Skin of body (tissue), 1 donor: ENCODE measurements at regions not wholly inside any gene's neighbourhood (a gene's known extent, or its start where the extent isn't known, plus 50 kb on each side); places are given as distances from the start of the nearest gene placed in this dataset.

ENCODE experiments used
- DNase-seq: peaks from one replicate; lab custom pipeline; 2025; lab: John Stamatoyannopoulos, UW

DNA sequence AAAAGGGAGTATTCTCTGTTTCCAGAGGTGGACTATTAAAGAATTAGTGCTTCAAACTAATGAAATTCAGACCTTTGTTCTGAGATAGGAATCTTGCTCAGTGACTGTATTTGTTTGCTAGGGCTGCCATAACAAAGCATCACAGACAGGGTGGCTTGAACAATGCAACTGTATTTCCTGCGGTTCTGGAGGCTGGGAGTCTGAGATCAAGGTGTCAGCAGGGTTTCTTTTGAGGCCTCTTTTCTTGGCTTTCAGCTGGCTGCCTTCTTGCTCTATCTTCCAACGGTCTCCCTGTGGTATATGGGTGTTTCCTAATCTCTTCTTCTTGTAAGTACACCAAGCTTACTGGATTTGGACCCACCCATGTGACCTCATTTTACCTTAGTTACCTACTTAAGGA is 264.6 kb upstream of the PROX1 start:
- DNase-seq = no peak

DNA sequence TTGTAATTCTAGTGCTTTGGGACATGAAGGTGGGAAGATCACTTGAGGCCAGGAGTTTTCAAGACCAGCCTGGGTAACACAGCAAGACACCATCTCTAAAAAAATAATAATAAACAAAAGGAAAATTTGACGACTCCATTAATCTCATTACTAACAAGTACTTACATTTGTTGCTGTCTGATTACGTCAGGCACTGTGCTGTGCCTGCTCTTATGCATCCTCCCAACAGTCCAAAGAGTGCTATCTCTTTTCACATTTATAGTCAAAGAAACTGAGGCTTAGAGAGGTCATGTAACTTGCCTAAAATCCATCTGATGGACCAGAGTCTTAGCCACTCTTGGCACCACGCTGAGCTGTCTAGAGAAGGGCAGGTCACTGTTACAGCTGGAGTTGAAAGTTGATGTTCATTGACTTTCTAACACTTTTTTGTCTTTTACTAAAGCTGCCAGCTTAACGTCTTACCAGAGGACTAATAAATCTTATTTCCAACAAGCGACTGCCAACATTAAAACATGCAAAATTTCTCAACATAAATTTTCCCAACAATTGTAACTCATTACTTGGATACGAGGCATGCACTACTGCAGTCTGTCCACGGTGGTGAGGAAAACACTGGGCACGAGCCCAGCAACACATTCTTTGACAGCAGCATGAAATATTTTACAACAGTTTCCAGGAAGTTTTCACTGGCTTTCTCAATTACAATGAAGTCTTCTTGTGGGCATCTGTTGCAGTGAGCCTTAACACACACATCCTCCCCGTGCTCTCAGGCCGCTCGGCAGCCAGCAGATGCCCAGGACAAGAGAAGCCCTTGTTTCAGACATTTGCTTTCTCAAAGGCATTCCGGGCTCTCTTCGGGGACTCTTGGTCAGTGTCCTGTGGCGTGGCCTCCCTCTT is 262.9 kb upstream of the PROX1 start:
- DNase-seq = peak; percentile 81

DNA sequence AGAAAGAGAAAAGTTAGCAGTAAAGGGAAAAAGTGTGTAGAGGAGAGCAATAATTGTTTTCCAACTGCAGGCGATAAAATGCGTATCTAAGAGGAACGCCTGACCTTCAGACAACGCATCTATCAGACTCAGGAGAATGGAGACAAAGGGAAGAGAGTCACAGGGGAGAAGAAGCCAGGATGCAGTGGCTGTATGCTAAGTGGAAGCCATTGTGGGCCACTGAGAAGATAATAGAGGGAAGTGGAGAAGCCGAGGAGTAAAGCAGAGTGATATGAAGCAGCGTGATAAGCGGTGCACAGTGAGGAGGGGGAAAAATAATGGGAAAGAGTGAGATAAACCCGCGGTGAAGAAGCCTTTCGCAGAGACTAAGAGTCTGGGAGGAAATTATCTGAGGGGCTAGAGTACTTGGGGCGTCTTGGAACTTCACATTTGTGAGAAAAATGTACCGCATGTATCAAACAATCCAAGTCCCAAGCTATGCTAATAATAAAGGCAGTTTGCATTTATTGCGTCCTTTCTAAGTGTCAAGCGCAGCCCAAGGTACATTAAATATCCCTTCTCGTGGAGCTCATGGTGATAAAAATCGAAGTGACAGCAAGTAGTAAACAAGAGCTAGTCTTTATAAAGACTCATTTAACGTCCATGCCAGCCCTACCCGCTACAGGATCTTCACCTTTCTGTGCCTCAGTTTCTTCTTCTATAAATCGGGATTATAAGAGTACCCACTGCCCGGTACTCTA is 259.8 kb upstream of the PROX1 start:
- no peak for DNase-seq

DNA sequence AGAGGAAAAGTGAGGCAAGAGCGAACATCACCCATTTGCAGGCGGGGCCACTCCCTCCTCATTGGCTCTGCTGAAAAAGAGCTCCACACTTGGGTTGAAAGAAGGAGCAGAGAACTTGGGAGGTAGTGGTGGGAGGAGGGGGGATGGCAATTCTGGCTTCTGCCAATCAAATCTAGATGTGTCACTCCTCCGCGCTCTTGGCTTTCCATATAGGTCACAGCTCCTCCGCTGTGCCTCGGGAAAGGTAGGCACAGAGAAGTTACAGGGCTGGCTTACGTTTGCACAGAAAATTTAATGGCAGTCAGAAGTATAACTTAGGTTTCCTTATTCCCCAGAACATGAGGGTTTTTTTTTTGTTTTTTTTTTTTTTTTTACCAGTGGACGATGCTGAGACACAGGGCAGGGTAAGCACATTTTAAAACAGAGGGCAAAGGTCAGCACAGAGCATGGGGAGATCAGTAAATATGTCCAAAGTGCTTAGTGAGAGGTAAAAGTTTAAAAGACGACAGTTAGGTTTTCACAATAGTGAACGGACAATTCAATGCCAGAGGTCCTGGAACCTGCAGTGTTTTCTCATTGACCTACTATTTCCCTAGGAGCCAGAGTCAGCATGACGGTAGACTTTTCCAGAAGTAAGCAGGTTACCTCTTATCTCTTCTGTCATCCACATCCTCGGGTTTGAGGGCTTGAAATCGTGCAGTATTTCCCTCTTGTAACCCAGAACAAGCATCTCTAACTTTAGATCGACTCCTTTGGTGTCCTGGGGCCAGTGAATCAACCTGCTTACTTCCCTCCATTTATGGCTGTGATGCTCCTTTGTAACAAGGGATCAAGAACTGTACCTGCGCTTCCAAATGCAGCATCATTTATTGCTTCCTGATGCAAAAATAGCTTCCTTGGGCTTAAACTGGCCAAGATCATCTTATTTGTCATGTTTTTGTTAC is 258.9 kb upstream of the PROX1 start:
- no peak for DNase-seq

DNA sequence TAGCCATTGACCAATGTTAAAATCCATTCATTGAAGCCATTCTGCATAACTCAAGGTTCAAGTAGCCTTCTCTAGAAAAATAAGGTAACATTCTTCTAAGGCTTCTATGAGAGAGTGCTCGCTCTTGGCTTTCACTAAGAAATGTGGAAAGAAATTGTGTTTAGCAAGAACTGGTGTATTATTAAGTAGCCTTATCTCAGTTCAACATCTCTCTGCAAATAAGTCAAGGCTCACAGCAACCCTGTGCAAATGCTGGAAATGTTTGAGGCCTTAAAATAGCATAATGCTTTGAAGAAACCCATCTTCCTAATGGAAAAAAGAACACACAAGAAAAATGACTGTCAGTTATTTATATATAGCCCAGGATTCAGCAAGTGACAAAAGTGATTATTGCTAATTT is 254.1 kb upstream of the PROX1 start:
- no peak for DNase-seq

DNA sequence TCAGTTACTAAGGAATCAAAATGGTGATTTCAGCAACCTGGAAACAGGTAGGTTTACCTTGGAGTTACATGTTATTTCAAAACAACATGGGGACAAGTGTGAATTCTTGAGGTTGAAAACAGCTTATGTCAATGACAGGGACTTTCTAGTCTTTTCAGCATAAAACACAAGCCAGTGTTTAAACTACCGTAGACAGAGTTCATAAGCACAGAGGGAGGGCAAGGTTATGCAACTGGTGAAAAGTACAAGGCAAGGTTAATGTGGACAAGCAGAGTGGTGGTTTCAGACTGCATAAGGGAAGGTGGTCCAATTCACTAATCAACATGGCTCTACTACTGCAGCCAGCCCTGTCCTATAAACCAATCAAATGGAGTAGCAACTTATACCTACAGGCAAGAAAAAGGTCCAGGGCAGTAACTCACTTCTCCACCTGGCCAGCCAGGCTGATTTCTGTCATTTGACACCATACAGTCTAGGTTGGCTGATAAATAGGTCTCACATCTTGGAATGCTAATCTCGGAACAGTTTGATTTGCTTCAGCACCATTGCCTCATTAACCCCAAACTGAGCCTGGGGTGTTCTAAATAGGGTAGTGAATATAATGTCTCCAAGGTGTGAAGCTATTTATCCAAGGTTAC is 250.3 kb upstream of the PROX1 start:
- no peak for DNase-seq

DNA sequence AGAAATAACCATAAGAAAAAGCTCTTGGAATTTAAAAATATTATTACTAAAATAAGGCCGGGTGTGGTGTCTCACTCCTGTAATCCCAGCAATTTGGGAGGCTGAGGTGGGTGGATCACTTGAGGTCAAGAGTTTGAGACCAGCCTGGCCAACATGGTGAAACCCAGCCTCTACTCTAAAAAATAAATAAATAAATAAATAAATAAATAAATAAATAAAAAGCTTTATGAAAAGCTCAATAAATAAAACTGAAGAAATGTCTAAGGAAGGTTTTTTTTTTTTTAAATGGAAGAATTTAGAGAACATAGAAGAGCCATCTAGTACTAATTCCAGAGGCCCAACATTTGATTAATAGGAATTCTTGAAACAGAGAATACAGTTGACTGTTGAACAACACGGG is 249.1 kb upstream of the PROX1 start:
- no peak for DNase-seq

DNA sequence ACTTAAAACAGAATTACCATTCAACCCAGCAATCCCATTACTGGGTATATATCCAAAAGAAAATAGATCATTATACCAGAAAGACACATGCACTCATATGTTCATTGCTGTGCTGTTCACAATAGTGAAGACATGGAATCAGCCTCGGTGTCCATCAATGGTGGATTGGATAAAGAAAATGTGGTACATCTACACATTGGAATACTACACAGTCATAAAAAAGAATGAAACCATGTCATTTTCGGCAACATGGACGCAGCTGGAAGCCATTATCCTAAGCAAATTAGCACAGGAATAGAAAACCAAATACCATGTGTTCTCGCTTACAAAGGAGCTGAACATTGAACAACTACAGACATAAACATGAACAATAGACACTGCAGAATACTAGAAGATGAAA is 244.8 kb upstream of the PROX1 start:
- no peak for DNase-seq

DNA sequence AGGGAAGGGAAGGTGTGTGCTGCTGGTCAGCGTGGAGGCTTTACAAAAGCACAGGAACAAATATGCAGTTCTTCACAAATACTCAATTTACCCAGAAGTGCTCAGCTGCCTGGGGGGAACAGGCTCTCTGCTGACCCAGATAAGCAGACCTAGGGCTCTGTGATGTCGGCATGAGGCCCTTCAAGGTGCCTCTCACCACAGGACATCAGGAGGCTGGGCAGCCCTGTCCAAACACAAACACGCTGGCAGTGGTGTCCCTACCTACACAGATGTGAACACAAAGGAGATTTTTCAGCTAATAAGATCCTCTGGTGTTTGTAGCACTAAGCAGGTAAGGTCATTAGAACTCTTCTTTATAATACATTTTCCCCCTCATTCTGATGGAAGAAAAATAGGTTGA is 243.0 kb upstream of the PROX1 start:
- no peak for DNase-seq

DNA sequence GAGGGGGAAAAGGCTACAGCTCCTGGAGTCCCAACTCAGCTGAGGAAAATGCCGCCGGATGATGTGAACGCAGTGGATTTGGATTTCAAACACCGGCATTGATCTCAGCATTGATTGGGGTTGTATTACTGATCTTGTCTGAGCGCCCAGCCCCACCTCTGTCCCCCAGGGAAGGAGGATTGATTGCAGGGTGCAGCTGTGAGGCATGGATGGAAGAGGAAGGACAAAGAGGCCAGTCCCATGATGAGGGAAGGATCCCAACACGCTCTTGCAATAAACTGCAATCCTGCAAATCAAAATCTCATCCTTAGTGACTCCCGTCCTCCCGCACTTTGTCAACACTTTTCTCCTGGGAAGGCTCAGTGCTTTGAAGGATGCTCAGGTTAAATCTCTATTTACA is 242.3 kb upstream of the PROX1 start:
- no peak for DNase-seq

DNA sequence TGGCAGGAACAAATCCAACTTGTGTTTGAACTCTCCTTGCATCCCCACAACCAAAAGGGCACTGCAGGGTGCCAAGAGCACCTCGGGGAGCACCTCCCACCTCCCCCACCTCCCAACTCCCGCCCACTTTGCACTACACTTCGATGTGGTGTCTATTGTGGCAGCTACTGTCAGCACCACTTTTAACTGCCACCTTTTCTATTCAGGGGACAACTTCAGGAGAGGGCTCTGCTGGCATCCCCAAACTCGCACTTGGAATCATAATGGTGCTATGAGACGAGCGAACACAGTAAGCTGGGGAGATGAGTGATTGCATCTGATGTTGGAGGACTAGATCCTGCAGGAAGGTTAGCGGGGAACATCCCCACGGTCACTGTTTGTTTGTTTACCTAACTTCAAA is 238.2 kb upstream of the PROX1 start:
- no peak for DNase-seq

DNA sequence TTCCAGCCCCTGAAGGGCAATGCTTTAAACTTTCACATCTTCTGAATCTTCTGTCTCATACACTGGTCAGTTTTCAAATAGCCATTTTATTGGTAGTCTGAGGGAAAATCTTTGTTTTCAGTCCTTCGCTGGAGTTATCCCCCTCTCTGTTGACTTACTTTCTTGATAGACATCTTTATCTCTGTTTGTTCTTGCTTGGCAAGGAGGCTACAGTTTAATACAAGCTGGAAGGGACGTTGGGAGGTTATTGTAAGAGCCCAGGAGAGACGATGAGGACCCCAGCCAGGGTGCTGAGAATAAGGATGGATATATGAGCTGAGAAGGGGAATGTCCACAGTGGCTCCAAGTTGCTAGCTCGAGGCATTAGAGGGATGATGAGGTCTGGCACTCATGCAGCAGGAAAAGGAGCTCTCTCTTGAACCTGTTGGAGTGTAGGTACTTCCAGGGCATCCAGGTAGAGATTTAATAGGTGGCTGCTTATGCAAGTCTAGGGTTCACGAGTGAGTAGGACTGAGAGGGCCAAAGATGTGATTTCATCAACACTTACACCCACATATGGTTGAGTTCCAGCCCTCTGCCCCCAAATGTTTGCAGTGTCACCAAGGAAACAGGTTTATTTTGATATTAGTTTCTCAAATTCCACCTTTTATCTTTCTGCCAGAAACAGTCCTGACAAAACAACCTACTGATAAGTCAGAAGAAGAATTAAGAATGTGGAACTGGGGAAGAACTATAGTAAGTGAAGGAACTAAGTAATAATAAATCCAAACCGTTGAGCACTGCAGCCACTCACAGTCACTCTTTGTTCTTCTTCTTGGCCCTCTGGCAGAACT is 237.3 kb upstream of the PROX1 start:
- no peak for DNase-seq

DNA sequence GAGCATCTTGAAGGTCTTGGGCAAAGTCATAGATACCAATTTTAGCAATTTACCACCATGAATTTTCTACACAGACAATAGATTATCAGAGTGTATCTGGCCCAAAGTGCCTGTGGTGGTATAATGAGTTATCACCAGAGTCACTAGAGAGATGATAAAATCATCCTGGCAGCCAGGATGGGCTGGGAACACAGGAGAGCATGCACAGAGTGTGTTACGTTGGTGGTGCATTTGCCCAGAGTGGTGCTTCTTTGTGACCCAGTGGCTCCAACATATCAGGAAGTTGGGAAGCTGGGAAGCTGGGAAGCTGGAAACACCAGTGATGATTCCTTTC is 236.7 kb upstream of the PROX1 start:
- DNase-seq = no peak

DNA sequence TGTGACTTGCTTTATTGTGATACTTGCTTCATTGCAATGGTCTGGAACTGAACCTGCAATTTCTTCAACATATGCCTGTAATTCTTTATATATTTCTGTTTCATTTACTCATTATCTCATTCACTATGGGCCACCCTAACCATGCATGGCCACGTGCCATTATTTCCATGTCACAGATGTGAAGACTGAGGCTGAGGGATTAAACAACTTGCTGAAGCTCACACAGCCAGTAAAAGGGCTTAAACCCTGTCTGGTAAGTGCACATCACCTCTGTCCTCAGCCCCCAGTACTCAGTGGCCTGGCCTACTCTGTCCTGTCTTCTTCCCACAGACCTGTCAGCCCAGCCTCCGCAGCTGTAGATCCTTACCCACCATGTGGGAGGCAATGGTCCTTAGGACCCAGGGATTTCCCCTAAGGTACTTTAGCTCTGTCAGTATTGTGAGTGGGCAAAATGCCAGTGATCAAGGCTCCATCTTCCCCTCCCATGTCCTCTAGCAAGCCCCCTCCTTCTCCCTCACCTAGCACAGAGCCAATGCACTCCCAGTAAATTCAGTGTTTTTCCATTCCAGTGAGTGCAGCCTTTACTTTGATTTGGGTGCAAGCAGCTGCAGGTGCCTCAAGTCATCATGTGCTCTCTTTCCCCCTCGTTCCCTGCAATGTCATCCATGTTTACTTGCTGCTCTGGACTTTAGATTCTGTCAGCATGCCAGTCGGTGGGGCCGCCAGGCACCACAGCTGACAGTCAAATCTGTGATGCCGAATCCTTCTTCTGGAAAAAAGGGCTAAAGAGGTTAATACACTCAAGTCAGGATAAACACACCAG is 228.2 kb upstream of the PROX1 start:
- DNase-seq = no peak

DNA sequence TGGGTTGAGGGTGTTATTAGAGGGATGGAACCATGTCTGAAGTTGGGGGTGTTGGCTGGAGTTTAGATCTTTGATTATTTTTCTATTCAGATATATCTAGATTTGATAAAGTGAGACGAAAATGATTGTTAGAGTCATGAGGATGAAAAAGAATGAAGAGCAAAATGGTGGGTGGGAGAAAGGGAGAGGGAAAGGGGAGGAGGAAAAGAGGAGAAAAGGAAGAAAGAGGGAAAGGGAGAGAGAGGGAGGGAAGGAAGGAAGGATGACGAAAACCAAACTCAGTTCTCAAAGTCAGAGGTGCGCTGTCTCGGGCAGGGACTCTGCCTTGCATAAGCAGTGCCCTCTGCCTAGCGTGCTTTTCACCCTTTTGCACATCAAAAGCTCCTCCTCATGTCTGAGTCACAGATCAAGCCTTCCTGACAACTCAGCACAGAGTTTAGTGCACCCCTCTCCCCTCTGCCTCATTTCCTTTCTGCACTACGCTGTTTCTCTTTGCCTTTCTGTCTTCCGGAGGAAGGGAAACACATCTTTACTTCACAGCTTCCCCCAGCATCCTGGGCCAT is 225.8 kb upstream of the PROX1 start:
- no peak for DNase-seq

DNA sequence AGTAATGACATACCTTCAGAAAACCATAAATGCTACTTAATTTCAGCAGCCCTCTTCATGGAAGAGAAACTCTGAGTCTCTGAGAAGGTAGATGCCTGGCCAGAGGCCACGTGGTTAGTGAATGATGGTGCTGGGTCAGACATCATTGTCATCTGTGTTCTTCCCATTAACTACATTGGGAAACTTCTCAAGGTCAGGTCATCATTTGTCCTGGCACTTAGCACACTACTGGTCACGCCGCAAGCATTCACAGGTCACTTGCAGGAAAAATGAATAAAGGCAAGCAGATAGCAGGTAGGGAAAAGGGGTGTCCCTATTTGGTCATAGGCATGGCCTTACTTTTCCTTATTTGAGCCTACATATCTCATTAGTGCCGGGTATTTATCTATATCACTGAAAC is 220.1 kb upstream of the PROX1 start:
- no peak for DNase-seq

DNA sequence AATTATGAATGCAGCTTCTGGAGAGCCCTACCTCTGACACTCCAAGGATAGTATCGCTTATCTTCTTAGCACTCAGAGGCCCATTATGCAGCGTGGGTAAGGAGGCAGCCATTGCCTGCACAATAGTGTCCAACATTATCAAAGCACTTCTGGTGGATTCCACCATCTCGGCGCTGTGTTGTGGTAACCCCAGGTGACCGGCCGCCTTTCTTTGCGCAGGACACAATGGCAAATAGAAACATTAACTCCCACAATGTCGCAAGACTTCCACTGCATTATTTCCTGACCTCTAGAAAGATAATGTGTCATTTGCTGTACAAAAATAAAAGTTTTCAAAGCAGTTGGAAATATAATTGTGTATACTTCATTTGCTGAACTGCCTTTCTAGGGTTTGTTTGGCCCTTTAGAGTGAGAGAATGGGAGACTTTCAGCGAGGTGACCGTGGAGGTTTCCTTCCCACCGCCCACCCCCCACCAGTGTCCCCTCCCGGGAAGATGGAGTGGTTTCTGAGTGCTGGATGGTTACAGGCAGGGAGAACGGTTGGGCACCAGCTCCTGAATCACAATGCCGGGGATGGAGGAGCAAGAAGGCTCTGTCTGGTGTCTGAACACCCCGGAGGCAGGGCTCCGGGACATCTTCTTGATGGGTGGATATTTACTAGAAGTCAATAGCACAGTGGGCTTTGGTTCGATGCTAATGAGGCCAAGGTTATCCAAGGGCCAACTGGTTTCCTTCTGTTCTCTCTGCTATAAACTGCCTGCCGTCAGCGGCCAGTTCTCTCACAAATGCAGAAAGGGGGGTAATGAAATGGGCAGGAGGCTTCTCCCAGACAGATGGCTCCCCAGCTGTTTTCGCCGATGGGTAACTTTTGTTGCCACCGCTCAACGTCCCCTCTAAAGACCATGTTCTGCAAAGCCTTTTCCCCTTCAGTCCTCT is 215.4 kb upstream of the PROX1 start:
- DNase-seq = no peak

DNA sequence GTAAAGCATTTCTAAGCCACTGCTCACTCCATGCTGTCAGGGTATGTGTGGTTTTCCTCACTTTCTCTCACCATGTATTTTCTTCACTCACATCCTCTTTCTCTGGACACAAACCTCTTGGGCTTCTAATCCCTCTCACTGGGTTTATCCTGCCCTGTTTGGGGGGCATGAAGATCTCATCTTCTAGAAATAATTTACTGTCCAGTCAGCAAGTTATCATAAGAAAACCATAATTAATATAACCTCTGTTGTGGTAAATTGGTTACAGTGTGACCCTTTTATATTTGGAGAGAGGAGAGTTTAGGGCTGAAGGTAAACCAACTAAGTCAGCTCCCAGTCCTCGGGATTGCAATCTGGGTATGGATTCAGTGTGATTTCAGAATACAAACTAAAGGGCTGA is 213.8 kb upstream of the PROX1 start:
- DNase-seq = no peak
